MG63 (cell line): ENCODE measurements at regions not wholly inside any gene's neighbourhood (a gene's known extent, or its start where the extent isn't known, plus 50 kb on each side); places are given as distances from the start of the nearest gene placed in this dataset.
"Not testable (repeated sequence)": the region's sequence is repeated elsewhere in the genome, so short reads cannot be mapped to it uniquely, and the experiment has no call there.

Source experiments
- DNase-seq: peaks from one replicate; pipeline ENCODE4 v3.0.0-alpha.2; 2020
- H3K27me3 ChIP-seq: fragments of 250-450 bp; sonication (Bioruptor Pico); 2 replicates; pipeline ENCODE4 v1.5.1; 2020; ENCODE audit warnings: mild to moderate bottlenecking, moderate library complexity
- H3K36me3 ChIP-seq: fragments of 250-450 bp; sonication (Bioruptor Pico); 2 replicates; pipeline ENCODE4 v1.5.1; 2020; ENCODE audit warnings: mild to moderate bottlenecking, moderate library complexity
- H3K4me3 ChIP-seq: fragments of 250-450 bp; sonication (Bioruptor Pico); 2 replicates; pipeline ENCODE4 v1.5.1; 2020; ENCODE audit warnings: mild to moderate bottlenecking, moderate library complexity
- H3K9me3 ChIP-seq: fragments of 250-450 bp; sonication (Bioruptor Pico); 2 replicates; pipeline ENCODE4 v1.5.1; 2020; ENCODE audit warnings: mild to moderate bottlenecking, moderate library complexity

DNA sequence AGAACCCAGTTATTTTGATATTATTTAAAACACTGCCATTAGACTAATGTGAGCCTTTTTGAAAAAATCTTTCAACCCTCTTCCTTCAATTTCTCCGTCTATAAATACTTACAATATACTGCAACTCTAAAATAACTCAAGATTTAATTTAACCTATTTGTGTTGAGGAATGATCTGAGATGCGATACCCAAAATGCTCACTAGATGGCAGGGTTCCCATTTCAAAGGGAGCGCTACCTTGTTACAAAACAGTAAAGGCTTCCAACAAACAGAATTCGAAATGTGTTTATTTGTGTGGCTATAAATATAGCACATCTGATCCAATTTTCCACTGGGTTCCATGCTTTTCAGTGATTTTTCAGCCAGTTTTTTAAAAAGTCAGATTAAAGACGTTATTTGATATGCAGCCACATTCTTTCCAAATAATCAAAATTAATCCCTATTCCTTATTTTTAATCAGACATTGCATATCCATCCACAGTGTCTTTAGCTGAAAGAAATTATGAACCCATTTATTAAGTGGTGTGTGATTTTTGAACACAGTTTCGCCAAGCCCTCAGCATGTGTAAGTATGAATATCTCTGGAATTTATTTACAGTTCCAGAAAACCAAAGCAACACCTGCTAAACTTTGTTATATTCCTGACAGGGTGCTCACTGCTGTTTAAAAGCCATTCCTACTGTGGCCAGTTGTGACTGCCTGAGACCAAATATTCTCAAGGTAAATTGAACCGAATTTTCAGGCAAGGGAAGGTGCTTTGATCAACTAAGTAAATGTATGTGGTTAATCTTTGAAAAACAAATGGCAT lies 668.0 kb upstream of the LCORL start:
- Histone ChIP-seq H3K27me3 (no peaks in the 10 kb centered on the region), H3K9me3 (no peaks in the 10 kb centered on the region), H3K36me3 (no peaks in the 10 kb centered on the region), H3K4me3 (no peak overlapping the region)
- peak; percentile 6 for DNase-seq

DNA sequence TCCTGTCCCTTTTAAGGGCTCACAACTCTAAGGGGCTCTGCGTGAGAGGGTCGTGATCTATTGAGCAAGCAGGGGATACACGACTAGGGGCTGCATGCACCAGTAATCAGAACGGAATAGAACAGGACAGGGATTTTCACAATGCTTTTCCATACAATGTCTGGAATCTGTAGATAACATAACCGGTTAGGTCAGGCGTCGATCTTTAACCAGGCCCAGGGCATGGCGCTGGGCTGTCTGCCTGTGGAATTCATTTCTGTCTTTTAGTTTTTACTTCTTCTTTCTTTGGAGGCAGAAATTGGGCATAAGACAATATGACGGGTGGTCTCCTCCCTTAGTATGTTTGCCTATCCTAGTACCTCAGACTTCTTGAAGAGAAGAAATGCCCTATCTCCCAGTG lies 666.8 kb upstream of the LCORL start:
- not testable (repeated sequence) for H3K4me3 ChIP-seq, H3K9me3 ChIP-seq, H3K36me3 ChIP-seq, H3K27me3 ChIP-seq, DNase-seq

DNA sequence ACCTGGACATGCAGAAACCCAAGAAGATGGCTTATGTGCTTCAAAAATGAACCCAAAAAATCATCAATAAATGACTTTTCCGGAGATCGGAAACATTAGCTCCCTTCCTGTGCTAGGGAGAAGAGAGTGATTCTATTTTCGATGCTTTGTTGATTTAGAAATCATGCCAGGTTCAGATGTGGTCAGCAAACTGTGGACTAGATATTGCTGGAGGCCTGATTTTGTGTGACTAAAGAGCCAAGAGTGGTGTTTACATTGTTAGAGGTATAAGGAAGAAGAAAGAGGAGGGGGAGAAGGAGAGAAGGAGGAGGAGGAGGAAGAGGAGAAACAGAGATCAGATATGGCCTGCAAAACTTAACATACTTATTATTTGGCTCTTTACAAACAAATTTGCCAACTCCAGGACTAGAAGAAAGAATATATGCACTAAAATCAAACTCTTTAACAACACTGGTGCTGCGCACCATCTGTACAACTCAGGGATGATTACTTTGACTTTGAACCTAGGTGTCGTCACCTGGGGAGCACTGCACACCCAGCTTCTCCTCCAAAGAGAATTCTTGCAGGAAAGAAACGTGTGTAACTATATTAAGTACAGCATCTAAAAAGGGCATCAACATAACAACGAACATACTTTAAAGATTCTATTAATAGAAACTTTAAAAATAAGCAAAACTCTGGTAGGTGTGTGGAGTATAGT lies 664.9 kb upstream of the LCORL start:
- no peaks in the 10 kb centered on the region for H3K36me3 ChIP-seq
- no peak for DNase-seq
- no peaks in the 10 kb centered on the region for H3K9me3 ChIP-seq
- no peak overlapping the region for H3K4me3 ChIP-seq
- H3K27me3 ChIP-seq = no peaks in the 10 kb centered on the region

DNA sequence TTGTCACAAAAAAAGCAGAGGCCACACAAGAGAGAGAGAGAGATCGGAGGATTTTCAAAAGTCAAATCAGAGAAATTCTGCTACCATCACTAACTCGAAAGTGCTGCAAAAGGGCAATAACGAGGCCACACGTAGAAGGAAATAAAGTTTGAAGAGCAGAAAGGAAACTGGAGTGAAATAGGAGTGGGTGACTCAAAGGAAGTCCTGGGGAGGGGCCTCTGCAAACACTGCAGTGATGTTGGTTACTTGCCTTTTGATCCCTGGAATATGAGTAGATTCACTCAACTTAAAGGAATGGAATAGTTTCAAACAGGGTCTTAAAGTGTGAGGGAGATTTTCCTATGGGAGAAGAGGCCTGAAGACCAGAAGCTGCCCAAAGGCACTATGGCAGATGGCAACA lies 663.4 kb upstream of the LCORL start:
- DNase-seq = no peak
- no peaks in the 10 kb centered on the region for H3K27me3 ChIP-seq
- no peaks in the 10 kb centered on the region for H3K36me3 ChIP-seq
- no peaks in the 10 kb centered on the region for H3K9me3 ChIP-seq
- no peak overlapping the region for H3K4me3 ChIP-seq

DNA sequence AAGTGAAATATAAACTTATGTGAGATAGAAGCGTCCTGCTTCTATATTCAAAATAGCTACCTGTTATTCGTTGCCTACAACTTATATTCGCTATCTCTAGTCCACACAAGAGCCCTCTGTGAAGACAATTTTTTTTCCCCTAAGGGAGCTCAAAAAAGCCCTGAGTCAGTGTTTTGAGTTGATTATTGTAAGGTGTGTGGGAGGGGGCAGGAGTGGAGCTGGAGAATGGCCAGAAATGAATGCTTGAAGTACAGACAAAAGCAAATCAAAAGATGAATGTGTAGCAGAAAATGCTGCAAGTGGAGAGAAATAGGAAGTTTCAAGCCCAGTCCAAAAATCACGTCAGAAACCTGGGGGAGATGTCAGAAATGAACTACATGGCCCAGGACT lies 655.0 kb upstream of the LCORL start:
- no peaks in the 10 kb centered on the region for H3K9me3 ChIP-seq
- H3K4me3 ChIP-seq = no peak overlapping the region
- no peak for DNase-seq
- no peaks in the 10 kb centered on the region for H3K36me3 ChIP-seq
- H3K27me3 ChIP-seq = no peaks in the 10 kb centered on the region

DNA sequence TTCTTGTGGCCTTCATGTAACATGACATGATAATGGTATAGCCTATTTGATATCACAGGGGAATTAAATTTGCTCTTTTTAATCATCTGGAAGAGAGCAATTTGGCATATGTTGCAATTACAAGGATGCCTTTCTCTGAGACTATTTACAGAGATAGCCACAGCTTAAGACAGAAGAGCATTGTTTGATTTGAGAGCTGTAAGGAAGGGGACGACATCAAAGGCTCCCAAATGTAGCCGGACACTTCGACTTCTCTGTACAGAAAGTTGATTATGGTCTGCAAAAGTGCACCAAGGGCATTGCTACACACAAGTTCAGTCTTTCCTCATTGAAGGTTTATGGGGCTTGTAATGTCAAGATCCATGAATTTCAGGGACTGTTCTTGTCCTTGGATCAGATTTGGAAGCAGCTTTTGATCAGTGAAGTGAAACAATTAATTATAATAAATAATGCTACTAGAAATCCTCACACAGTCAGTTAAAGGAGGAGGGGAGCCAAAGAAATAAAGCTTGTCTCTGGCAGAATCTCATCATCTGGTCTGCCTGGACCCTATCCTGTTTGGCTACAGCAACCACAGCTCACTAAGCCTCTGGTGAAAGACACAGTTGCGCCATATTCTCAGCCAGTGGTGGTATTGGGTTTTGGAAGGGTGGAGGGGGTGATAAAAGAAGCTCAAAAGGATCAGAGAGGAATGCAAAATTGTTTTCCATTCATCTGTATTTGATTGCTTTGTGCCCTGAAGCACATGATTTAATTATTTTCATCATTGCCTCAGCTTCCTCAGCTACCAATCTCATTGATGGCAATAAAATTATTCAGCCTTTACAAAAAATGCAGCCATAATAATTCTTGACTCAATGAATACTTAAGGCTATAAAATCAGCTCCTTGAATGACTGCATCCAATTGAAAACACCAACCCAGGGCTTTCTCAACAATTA lies 654.3 kb upstream of the LCORL start:
- Histone ChIP-seq H3K36me3 (no peaks in the 10 kb centered on the region), H3K27me3 (no peaks in the 10 kb centered on the region)
- DNase-seq = no peak

DNA sequence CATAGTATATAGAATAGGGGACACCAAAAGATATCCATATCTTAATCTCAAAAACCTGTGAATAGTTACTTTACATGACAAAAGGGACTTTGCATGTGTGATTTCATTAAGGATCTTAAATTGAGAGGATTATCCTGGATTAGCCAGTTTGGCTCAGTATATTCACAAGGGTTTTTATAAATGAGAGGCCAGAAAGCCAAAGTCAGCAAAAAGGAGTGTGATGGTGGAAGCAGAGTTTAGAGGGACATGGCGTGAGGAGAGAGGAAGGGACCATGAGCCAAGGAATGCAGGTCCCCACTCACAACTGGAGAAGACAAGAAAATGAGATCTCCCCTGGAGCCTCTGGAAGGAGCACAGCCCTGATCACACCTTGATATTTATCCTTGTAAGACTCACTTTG lies 648.5 kb upstream of the LCORL start:
- no peaks in the 10 kb centered on the region for H3K36me3 ChIP-seq
- H3K9me3 ChIP-seq = no peaks in the 10 kb centered on the region
- H3K4me3 ChIP-seq = no peak overlapping the region
- no peak for DNase-seq
- no peaks in the 10 kb centered on the region for H3K27me3 ChIP-seq

More for the DNA sequence above, 654.3 kb upstream of the LCORL start:
- H3K9me3 ChIP-seq = no peaks in the 10 kb centered on the region
- no peak overlapping the region for H3K4me3 ChIP-seq

DNA sequence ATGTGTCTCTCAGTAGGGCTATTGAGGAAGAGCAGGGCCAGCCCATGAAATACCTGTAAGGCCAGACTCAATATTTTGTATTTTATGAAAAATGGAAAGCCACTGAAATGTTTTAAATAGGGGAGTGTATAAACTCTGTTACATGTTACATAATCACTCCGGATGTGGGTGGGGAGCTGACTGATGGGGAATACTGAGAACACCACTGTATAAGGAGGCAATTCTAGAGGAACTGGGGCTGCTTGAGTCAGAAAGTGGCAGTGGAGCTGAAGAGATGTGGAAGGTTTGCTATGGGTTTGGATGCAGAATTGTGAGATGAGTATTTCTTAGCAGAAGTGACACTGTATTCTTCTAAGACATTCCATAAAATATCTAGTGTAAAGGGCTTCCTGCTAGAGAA lies 647.8 kb upstream of the LCORL start:
- no peaks in the 10 kb centered on the region for H3K36me3 ChIP-seq
- H3K4me3 ChIP-seq = no peak overlapping the region
- H3K27me3 ChIP-seq = no peaks in the 10 kb centered on the region
- DNase-seq = no peak
- H3K9me3 ChIP-seq = no peaks in the 10 kb centered on the region

DNA sequence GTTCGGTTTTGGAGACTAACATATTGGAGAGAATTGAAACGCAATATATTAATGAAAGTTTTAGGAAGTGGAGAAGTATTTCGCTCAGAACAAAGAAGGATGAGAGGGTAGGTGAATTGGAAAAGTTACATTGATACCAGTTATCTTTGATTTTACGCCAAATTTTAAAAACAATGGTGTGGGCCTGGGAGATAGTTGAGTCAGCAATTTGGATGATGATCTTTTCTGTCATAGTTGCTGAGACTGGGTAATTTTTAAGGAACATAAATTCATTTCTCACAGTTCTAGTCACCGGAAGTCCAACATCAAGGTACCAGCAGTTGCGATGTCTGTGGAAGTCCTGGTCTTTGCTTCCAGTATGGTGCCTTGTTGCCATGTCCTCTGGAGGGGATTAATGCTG lies 644.8 kb upstream of the LCORL start:
- Histone ChIP-seq H3K27me3 (no peaks in the 10 kb centered on the region), H3K36me3 (no peaks in the 10 kb centered on the region), H3K9me3 (no peaks in the 10 kb centered on the region), H3K4me3 (no peak overlapping the region)
- DNase-seq = no peak

DNA sequence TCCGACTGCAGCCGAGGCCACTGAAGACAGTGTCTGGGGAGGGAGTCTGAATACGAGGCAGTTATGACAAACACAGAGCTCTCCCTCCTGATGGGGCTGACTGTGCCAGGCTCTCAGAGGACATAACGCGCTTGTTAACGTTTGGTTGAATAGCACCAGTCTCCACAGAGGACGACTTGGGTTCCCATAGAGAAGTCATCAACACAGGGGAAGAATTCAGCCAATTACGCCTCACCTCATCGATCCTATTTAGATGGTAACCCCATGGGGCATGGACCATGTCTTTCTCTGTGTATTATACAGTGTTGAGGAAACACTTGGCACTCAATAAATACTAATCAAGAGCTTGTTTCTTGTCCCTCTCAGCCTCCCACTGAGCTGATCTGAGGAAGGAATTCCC lies 642.6 kb upstream of the LCORL start:
- no peak for DNase-seq
- Histone ChIP-seq H3K4me3 (no peak overlapping the region), H3K27me3 (no peaks in the 10 kb centered on the region), H3K9me3 (no peaks in the 10 kb centered on the region), H3K36me3 (no peaks in the 10 kb centered on the region)

DNA sequence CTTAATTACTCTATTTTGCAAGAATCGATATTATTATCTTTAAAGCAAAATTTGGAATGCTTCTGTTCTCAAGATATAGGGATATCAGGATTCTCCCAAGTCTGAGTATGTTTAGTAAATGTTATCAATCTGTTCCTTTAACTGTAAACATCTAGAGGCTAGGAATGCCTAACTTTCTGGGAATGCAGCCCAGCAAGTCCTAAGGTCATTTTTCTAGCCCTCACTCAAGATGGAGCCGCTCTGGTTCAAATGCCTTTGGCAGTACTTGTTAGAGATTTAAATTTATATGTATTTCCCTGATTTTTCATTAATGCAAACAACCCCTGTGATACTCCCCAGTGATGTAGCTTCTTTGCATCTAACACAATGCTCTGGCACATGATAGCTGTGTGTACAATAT lies 623.8 kb upstream of the LCORL start:
- DNase-seq = no peak
- H3K9me3 ChIP-seq = no peaks in the 10 kb centered on the region
- H3K4me3 ChIP-seq = no peak overlapping the region
- H3K36me3 ChIP-seq = no peaks in the 10 kb centered on the region
- no peaks in the 10 kb centered on the region for H3K27me3 ChIP-seq

DNA sequence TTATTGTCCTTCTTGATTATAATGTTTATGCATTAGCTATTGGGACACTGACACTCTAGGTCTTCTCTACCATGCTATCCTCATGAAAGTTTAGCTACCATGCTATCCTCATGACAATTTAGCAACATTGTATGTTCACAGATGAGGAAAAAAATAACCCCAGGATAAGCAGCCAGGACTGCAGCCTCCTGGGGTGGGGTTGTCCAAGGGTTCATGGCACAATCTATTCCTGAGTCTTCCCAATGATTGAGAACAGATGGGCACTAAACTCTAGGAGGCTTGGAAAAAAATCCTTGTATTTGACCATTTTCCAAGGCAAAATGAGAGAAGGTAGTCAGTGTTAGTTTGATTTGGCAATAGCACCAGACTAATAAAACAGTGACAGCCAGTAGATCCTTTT lies 619.8 kb upstream of the LCORL start:
- Histone ChIP-seq H3K4me3 (no peak overlapping the region), H3K9me3 (no peaks in the 10 kb centered on the region), H3K36me3 (no peaks in the 10 kb centered on the region), H3K27me3 (no peaks in the 10 kb centered on the region)
- DNase-seq = no peak

DNA sequence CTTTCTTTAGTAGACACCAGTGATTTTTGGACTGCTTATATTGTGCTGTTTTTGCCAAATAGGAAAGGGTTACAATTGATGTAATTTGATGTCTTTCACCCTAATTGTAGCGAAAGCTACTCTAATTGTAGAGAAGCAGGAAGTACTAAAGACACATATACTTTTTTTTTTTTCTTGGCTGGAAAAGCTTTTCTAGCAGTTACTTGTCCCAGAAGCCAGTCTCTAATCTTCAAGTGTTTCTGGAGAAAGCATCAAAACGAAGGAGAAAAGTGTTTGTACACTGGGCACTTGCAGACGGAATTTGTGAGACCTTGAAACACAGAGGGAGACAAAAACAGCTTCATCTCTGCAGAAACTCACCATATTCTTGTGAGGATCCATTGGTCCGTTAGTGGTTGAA lies 616.5 kb upstream of the LCORL start:
- H3K36me3 ChIP-seq = no peaks in the 10 kb centered on the region
- no peak overlapping the region for H3K4me3 ChIP-seq
- H3K27me3 ChIP-seq = no peaks in the 10 kb centered on the region
- DNase-seq = no peak
- H3K9me3 ChIP-seq = no peaks in the 10 kb centered on the region

DNA sequence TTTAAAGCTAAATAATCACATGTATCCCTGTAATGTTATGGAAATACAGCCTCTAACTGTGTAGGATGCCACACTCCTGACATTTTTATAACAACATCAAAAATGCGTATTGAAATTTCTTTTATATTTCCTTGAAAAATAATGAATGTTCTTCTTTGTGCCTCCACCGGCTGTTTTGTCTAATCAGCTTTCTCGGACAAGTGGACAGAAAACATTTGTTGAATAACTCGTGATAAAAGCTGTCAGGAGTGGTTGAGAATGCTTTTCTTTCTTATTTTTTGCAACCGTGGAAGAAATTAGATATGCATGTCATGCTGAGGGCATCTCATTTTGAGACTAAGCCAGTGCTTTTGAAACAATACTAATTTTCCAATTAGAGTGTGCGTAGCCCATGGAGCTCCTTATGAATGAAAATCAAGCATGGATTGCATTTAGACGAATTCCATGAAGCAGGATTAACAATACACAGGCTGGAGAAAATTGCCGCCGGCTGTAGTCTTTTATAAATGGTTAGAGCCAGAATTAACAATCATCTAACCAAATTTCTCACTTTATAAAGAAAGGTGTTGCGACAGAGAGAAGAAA lies 614.5 kb upstream of the LCORL start:
- H3K4me3 ChIP-seq = no peak overlapping the region
- no peaks in the 10 kb centered on the region for H3K27me3 ChIP-seq
- H3K36me3 ChIP-seq = no peaks in the 10 kb centered on the region
- H3K9me3 ChIP-seq = no peaks in the 10 kb centered on the region
- no peak for DNase-seq

DNA sequence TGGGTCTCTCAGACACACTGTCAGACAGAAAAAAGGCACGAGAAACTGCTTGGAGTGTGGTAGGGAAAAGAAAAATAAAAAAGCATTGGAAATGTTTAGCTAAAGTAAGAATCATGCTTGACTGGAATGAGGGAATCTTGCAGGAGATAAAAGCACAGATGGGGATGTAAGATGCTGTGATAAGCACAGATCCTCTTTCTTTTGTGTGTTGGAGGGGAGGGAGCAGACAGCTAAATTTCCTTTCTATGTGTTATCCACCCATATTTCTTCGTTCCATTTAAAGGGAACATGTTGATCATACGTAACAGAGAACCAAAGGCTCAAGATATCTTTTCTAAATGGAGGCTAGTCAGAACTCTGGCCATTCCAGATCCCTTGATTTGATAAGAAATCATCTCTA lies 614.0 kb upstream of the LCORL start:
- no peaks in the 10 kb centered on the region for H3K9me3 ChIP-seq
- DNase-seq = no peak
- no peak overlapping the region for H3K4me3 ChIP-seq
- no peaks in the 10 kb centered on the region for H3K27me3 ChIP-seq
- no peaks in the 10 kb centered on the region for H3K36me3 ChIP-seq

DNA sequence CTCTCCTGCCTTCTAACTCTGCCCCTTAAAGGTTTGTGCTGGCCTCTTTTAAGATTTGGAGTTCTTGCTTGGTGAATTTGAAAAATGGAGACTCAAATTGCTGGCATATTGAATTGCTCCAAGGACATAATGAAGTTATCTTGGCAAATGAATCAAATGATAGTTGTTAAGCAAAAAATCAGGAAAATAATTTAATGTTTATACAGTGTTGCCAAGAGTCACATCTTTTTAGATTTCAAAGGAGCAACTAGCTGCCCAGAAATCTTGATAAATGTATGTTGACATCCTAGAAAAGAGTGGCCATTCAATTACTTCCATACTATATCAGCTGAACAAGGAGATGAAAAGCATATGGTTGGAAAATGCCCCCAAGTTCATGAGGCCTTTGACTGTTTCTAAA lies 610.0 kb upstream of the LCORL start:
- no peak overlapping the region for H3K4me3 ChIP-seq
- no peaks in the 10 kb centered on the region for H3K9me3 ChIP-seq
- H3K36me3 ChIP-seq = no peaks in the 10 kb centered on the region
- H3K27me3 ChIP-seq = no peaks in the 10 kb centered on the region
- no peak for DNase-seq
